K562 (cell line): ENCODE measurements at regions not wholly inside any gene's neighbourhood (a gene's known extent, or its start where the extent isn't known, plus 50 kb on each side); places are given as distances from the start of the nearest gene placed in this dataset.

Experiments
- ATF7 ChIP-seq: fragments of 450-650 bp; IDR thresholded peaks from 2 replicates; pipeline ENCODE4 v1.7.1; 2014; ENCODE audit warnings: mild to moderate bottlenecking, moderate library complexity
- CTCF ChIP-seq, 3 experiments: IDR thresholded peaks in 2 of 3; conservative IDR thresholded peaks in 1 of 3; 2 replicates each; pipeline ENCODE4 v1.5.1; 2011 to 2012; ENCODE audit warnings: low read length in 3 of 3, mild to moderate bottlenecking in 3 of 3, control low read depth in 2 of 3, improper control_type of control experiment in 1 of 3, inconsistent platforms in 1 of 3, low read depth in 1 of 3, mixed read lengths in 1 of 3, moderate library complexity in 1 of 3; ENCODE audit not compliant: insufficient read depth in 2 of 3
- FOSL1 ChIP-seq: fragments of 200-800 bp; sonication (Bioruptor generic); conservative IDR thresholded peaks from 2 replicates; pipeline ENCODE4 v1.6.1; 2016; ENCODE audit warnings: missing genetic modification characterization, missing compliant biosample characterization
- FUS ChIP-seq: fragments of 200-400 bp; formaldehyde crosslinking; optimal IDR thresholded peaks from 2 replicates; pipeline ENCODE3; 2017; ENCODE audit warnings: low read depth, low read length
- HDAC1 ChIP-seq, 2 experiments: fragments of 450-650 bp; IDR thresholded peaks; 2 replicates each; pipeline ENCODE4 v1.6.1; 2016 to 2017; ENCODE audit warnings: inconsistent platforms in 1 of 2, mild to moderate bottlenecking in 1 of 2, moderate library complexity in 1 of 2
- HDGF ChIP-seq: fragments of 450-650 bp; IDR thresholded peaks from 2 replicates; pipeline ENCODE4 v1.6.1; 2016
- HLTF ChIP-seq: fragments of 450-650 bp; IDR thresholded peaks from 2 replicates; pipeline ENCODE4 v1.6.1; 2016
- HNRNPH1 ChIP-seq: fragments of 200-400 bp; formaldehyde crosslinking; optimal IDR thresholded peaks from 2 replicates; pipeline ENCODE3; 2017; ENCODE audit warnings: low read depth, mild to moderate bottlenecking, low read length, moderate library complexity
- KLF1 ChIP-seq: fragments of 450-650 bp; IDR thresholded peaks from 2 replicates; pipeline ENCODE4 v1.6.1; 2016; ENCODE audit warnings: missing genetic modification characterization, missing compliant biosample characterization
- PHB ChIP-seq: fragments of 250-450 bp; sonication (Bioruptor Pico); IDR thresholded peaks from 2 replicates; pipeline ENCODE4 v1.5.0; 2021
- PHF8 ChIP-seq: fragments of 200-600 bp; sonication (generic); IDR thresholded peaks from 2 replicates; pipeline ENCODE4 v1.6.1; 2012; ENCODE audit warnings: mixed run types, mild to moderate bottlenecking, inconsistent platforms, low read length, moderate library complexity, borderline replicate concordance
- SREBF2 ChIP-seq: sonication (generic); formaldehyde crosslinking; IDR thresholded peaks from 2 replicates; pipeline ENCODE4 v1.4.0; 2020; ENCODE audit warnings: mild to moderate bottlenecking, missing genetic modification reagents
- TEAD4 ChIP-seq, 2 experiments: sonication (generic) in 1 of 2; formaldehyde crosslinking in 1 of 2; IDR thresholded peaks; 2 replicates each; pipeline versions ENCODE4 v1.6.1 to v1.8.0; 2012 to 2022; ENCODE audit warnings: borderline replicate concordance in 1 of 2, inconsistent platforms in 1 of 2, low read length in 1 of 2, mild to moderate bottlenecking in 1 of 2, missing genetic modification reagents in 1 of 2
- THAP7 ChIP-seq: fragments of 250-450 bp; sonication (Bioruptor Pico); IDR thresholded peaks from 2 replicates; pipeline ENCODE4 v1.5.0; 2021
- ZNF239 ChIP-seq: fragments of 250-450 bp; sonication (Bioruptor Pico); IDR thresholded peaks from 2 replicates; pipeline ENCODE4 v1.4.0; 2020; ENCODE audit warnings: mild to moderate bottlenecking
- ZNF316 ChIP-seq: fragments of 450-650 bp; IDR thresholded peaks from 2 replicates; pipeline ENCODE4 v1.6.1; 2016
- ZNF318 ChIP-seq, 2 experiments: fragments of 450-650 bp; IDR thresholded peaks; 2 replicates each; pipeline ENCODE4 v1.6.1; 2016; ENCODE audit warnings: mild to moderate bottlenecking in 2 of 2, borderline replicate concordance in 1 of 2, low read depth in 1 of 2, moderate library complexity in 1 of 2
- ZNF561 ChIP-seq: fragments of 450-650 bp; formaldehyde crosslinking; conservative IDR thresholded peaks from 2 replicates; pipeline ENCODE4 v1.4.0; 2020; ENCODE audit warnings: mild to moderate bottlenecking, moderate library complexity
- ZNF668 ChIP-seq: fragments of 250-450 bp; sonication (Bioruptor Pico); IDR thresholded peaks from 2 replicates; pipeline ENCODE4 v1.8.0; 2022; ENCODE audit warnings: mild to moderate bottlenecking, inconsistent platforms
- ZNF778 ChIP-seq: fragments of 450-650 bp; formaldehyde crosslinking; IDR thresholded peaks from 2 replicates; pipeline ENCODE4 v1.4.0; 2020; ENCODE audit warnings: mild to moderate bottlenecking, moderate library complexity

- TF ChIP-seq HDAC1 (IDR thresholded peaks at IDR 0.05), result no peak
- TF ChIP-seq ZNF561 (CRISPR knock-in tag), result no peak
- no peak; the same call in 1 of the 2 replicates for TF ChIP-seq PHF8
- peak in 1 of 2 experiments; percentile 29; a peak in 1 of 4 replicates for TF ChIP-seq ZNF318 (IDR thresholded peaks at IDR 0.05; ENCODE audit: borderline replicate concordance in 1 of 2, low read depth in 1 of 2)
- TF ChIP-seq ATF7, result peak; percentile 82
- TF ChIP-seq TEAD4 (IDR thresholded peaks at IDR 0.05; ENCODE audit: low read length), result no peak
- TF ChIP-seq TEAD4 (CRISPR knock-in tag; IDR thresholded peaks at IDR 0.05; ENCODE audit: borderline replicate concordance), result no peak
- no peak for TF ChIP-seq FUS
- TF ChIP-seq KLF1, result no peak
- no peak for TF ChIP-seq THAP7 (CRISPR knock-in tag)
- no peak for TF ChIP-seq HNRNPH1
- TF ChIP-seq SREBF2 (CRISPR knock-in tag), result no peak
- no peak for TF ChIP-seq ZNF239 (CRISPR knock-in tag)
- TF ChIP-seq HLTF, result no peak
- TF ChIP-seq CTCF (IDR thresholded peaks at IDR 0.05 in 2 of 3, conservative IDR thresholded peaks at IDR 0.05 in 1 of 3; ENCODE audit: insufficient read depth in 2 of 3, low read depth in 1 of 3, low read length in 3 of 3), result no peak
- TF ChIP-seq HDGF, result no peak
- peak; percentile 51; the same call in 1 of the 2 replicates for TF ChIP-seq ZNF316
- peak; percentile 83 for TF ChIP-seq FOSL1
- no peak for TF ChIP-seq PHB (CRISPR knock-in tag)
- TF ChIP-seq ZNF778 (CRISPR knock-in tag), result no peak
- no peak for TF ChIP-seq ZNF668
These were observed 169.8 kb downstream of the ERMARD start (continued) for GRCh38 chr6:169921217-169921616.
